ENCODE measurements at regions not wholly inside any gene's neighbourhood (a gene's known extent, or its start where the extent isn't known, plus 50 kb on each side); places are given as distances from the start of the nearest gene placed in this dataset.

- no peak for TF ChIP-seq FOXM1 (IDR thresholded peaks at IDR 0.05; ENCODE audit: borderline replicate concordance, low read depth)
- TF ChIP-seq USF1 (IDR thresholded peaks at IDR 0.05): no peak
- no peak for TF ChIP-seq CREB1 (IDR thresholded peaks at IDR 0.05; ENCODE audit: low read depth)
- no peak for TF ChIP-seq EP300 (IDR thresholded peaks at IDR 0.05; ENCODE audit: borderline replicate concordance)
- TF ChIP-seq TEAD4 (IDR thresholded peaks at IDR 0.05): no peak
- TF ChIP-seq NFIC (IDR thresholded peaks at IDR 0.05): no peak
- TF ChIP-seq ZBTB7A (IDR thresholded peaks at IDR 0.05; ENCODE audit: low read depth): no peak
- TF ChIP-seq MAX (IDR thresholded peaks at IDR 0.05): no peak
- no peak for TF ChIP-seq EGR1 (IDR thresholded peaks at IDR 0.05)
- TF ChIP-seq TAF1 (IDR thresholded peaks at IDR 0.05; ENCODE audit: low read depth): no peak
Observed at GRCh38 chr1:164180824-164181223, 378.2 kb upstream of the PBX1 start.

- TF ChIP-seq CREB1 (IDR thresholded peaks at IDR 0.05; ENCODE audit: low read depth) (no peak), ZBTB7A (IDR thresholded peaks at IDR 0.05; ENCODE audit: low read depth) (no peak), MAX (IDR thresholded peaks at IDR 0.05) (no peak), TEAD4 (IDR thresholded peaks at IDR 0.05) (no peak)
Observed at GRCh38 chr1:164183854-164184635, 374.9 kb upstream of the PBX1 start.

- no peak for TF ChIP-seq EP300 (IDR thresholded peaks at IDR 0.05; ENCODE audit: borderline replicate concordance)
- no peak for TF ChIP-seq FOXM1 (IDR thresholded peaks at IDR 0.05; ENCODE audit: borderline replicate concordance, low read depth)
- no peak for TF ChIP-seq RAD21 (IDR thresholded peaks at IDR 0.05; ENCODE audit: low read depth)
- no peak for TF ChIP-seq MAX (IDR thresholded peaks at IDR 0.05)
Observed at GRCh38 chr1:164186881-164187280, 372.1 kb upstream of the PBX1 start.

- no peak for TF ChIP-seq EGR1 (IDR thresholded peaks at IDR 0.05)
- no peak for TF ChIP-seq REST (IDR thresholded peaks at IDR 0.05; ENCODE audit: low read depth)
- no peak for TF ChIP-seq MAX (IDR thresholded peaks at IDR 0.05)
- no peak for TF ChIP-seq USF1 (IDR thresholded peaks at IDR 0.05)
- TF ChIP-seq EP300 (IDR thresholded peaks at IDR 0.05; ENCODE audit: borderline replicate concordance): no peak
- TF ChIP-seq CREB1 (IDR thresholded peaks at IDR 0.05; ENCODE audit: low read depth): no peak
- TF ChIP-seq CEBPB (IDR thresholded peaks at IDR 0.05): no peak
- TF ChIP-seq YY1 (IDR thresholded peaks at IDR 0.05; ENCODE audit: low read depth): no peak
- TF ChIP-seq NFIC (IDR thresholded peaks at IDR 0.05): no peak
- no peak for TF ChIP-seq FOXM1 (IDR thresholded peaks at IDR 0.05; ENCODE audit: borderline replicate concordance, low read depth)
- no peak for TF ChIP-seq TEAD4 (IDR thresholded peaks at IDR 0.05)
- no peak for TF ChIP-seq TCF12 (IDR thresholded peaks at IDR 0.05; ENCODE audit: low read depth)
Observed at GRCh38 chr1:164188497-164188896, 370.5 kb upstream of the PBX1 start.

- TF ChIP-seq FOXM1 (IDR thresholded peaks at IDR 0.05; ENCODE audit: borderline replicate concordance, low read depth): no peak
- TF ChIP-seq TEAD4 (IDR thresholded peaks at IDR 0.05): no peak
- no peak for TF ChIP-seq NFIC (IDR thresholded peaks at IDR 0.05)
Observed at GRCh38 chr1:164191191-164191590, 367.8 kb upstream of the PBX1 start.

- TF ChIP-seq EP300 (IDR thresholded peaks at IDR 0.05; ENCODE audit: borderline replicate concordance) (no peak), TCF12 (IDR thresholded peaks at IDR 0.05; ENCODE audit: low read depth) (no peak), TEAD4 (IDR thresholded peaks at IDR 0.05) (no peak), NFIC (IDR thresholded peaks at IDR 0.05) (no peak), CREB1 (IDR thresholded peaks at IDR 0.05; ENCODE audit: low read depth) (no peak), ZBTB7A (IDR thresholded peaks at IDR 0.05; ENCODE audit: low read depth) (no peak)
Observed at GRCh38 chr1:164210211-164210739, 348.7 kb upstream of the PBX1 start.

- TF ChIP-seq EGR1 (IDR thresholded peaks at IDR 0.05): no peak
- TF ChIP-seq CEBPB (IDR thresholded peaks at IDR 0.05): no peak
- no peak for TF ChIP-seq YY1 (IDR thresholded peaks at IDR 0.05; ENCODE audit: low read depth)
- no peak for TF ChIP-seq ZBTB7A (IDR thresholded peaks at IDR 0.05; ENCODE audit: low read depth)
- TF ChIP-seq EP300 (IDR thresholded peaks at IDR 0.05; ENCODE audit: borderline replicate concordance): no peak
- TF ChIP-seq USF1 (IDR thresholded peaks at IDR 0.05): no peak
- no peak for TF ChIP-seq REST (IDR thresholded peaks at IDR 0.05; ENCODE audit: low read depth)
- TF ChIP-seq NFIC (IDR thresholded peaks at IDR 0.05): no peak
- no peak for TF ChIP-seq TAF1 (IDR thresholded peaks at IDR 0.05; ENCODE audit: low read depth)
- TF ChIP-seq TEAD4 (IDR thresholded peaks at IDR 0.05): no peak
- TF ChIP-seq RAD21 (IDR thresholded peaks at IDR 0.05; ENCODE audit: low read depth): no peak
- no peak for TF ChIP-seq TCF12 (IDR thresholded peaks at IDR 0.05; ENCODE audit: low read depth)
- no peak for TF ChIP-seq FOXM1 (IDR thresholded peaks at IDR 0.05; ENCODE audit: borderline replicate concordance, low read depth)
- TF ChIP-seq MAX (IDR thresholded peaks at IDR 0.05): no peak
Observed at GRCh38 chr1:164223378-164223777, 335.6 kb upstream of the PBX1 start.
